Loucy (cell line): ENCODE measurements at regions not wholly inside any gene's neighbourhood (a gene's known extent, or its start where the extent isn't known, plus 50 kb on each side); places are given as distances from the start of the nearest gene placed in this dataset.

ENCODE experiments used
- CTCF ChIP-seq: fragments of 200-600 bp; sonication (generic); conservative IDR thresholded peaks from 2 replicates; pipeline ENCODE4 v1.5.1; 2014; ENCODE audit warnings: mild to moderate bottlenecking, antibody characterized with exemption, low read length
- EZH2phosphoT487 ChIP-seq: fragments of 200-600 bp; IDR thresholded peaks from 2 replicates; pipeline ENCODE4 v1.6.1; 2018; ENCODE audit warnings: antibody characterized with exemption, mild to moderate bottlenecking, moderate library complexity, borderline replicate concordance

GRCh38 chr20:60219984-60220562, 261.9 kb downstream of the CDH26 start:
- no peak for TF ChIP-seq CTCF
- no peak for TF ChIP-seq EZH2phosphoT487
